ENCODE measurements at regions not wholly inside any gene's neighbourhood (a gene's known extent, or its start where the extent isn't known, plus 50 kb on each side); places are given as distances from the start of the nearest gene placed in this dataset.

DNA sequence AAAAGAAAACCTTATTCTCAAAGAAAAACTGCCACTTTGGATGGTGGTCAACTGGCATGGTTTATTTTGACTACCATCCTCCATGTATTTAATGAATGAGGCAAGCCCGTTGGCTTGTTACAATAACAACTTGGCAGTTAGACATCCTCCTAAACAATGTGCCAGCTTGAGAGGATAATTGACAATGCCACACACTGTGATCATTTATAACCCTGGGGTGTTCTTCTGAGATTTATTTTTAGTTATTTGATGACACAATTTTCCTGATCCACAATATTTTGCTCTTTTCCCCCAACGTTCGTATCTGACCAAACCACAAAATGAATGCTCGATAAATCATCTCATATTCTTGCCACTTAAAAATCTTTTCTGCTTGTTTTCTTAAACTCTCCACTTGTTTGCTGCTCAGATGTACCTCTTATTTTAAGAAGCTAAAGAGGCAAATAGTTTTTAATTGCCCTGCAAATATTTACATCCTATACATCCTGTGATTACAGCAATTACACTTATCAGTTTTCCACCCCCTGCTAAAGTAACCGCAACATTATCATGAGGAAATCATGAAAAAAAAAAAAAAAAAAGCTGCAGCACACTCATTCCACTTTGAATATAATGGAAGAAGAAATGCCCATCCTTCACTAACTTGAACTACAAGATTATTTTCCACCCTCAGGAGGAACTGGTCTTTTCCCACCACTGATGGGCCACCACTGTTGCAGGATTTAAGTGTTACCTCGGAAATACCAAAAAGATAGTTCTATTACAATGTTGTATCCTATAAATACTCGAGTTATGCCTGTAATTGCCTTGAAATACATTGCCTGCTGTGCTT is 119.9 kb downstream of the MBL2 start:
- no peak for DNase-seq (ENCODE audit: unreplicated experiment)
- Mint-ChIP-seq H3K9me3 (ENCODE audit: unreplicated experiment) (no peaks in the 10 kb centered on the region), H3K4me1 (ENCODE audit: insufficient read depth, unreplicated experiment) (peaks cover 10% of the 10 kb centered on the region), H3K27ac (ENCODE audit: low read depth, unreplicated experiment) (no peak overlapping the region), H3K27me3 (ENCODE audit: insufficient read depth, unreplicated experiment) (no peaks in the 10 kb centered on the region), H3K36me3 (ENCODE audit: insufficient read depth, unreplicated experiment) (no peaks in the 10 kb centered on the region), H3K4me3 (ENCODE audit: unreplicated experiment) (no peak overlapping the region)
- intact Hi-C loops (cut with micrococcal nuclease), result no loop called here
- no TSS peak for BruUV-seq (replicated peaks)
- ChIA-PET CTCF (interaction anchor here (0.7 to 3.0 kb wide), 2 partner anchors 8 to 14 kb away, joined by 3 to 23 read pairs; no protein-coding TSS in a partner anchor), POLR2A (no interaction called here)
- TF ChIP-seq, protein P1, sequence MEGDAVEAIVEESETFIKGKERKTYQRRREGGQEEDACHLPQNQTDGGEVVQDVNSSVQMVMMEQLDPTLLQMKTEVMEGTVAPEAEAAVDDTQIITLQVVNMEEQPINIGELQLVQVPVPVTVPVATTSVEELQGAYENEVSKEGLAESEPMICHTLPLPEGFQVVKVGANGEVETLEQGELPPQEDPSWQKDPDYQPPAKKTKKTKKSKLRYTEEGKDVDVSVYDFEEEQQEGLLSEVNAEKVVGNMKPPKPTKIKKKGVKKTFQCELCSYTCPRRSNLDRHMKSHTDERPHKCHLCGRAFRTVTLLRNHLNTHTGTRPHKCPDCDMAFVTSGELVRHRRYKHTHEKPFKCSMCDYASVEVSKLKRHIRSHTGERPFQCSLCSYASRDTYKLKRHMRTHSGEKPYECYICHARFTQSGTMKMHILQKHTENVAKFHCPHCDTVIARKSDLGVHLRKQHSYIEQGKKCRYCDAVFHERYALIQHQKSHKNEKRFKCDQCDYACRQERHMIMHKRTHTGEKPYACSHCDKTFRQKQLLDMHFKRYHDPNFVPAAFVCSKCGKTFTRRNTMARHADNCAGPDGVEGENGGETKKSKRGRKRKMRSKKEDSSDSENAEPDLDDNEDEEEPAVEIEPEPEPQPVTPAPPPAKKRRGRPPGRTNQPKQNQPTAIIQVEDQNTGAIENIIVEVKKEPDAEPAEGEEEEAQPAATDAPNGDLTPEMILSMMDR (IDR thresholded peaks at IDR 0.05; ENCODE audit: unreplicated experiment), result no peak

DNA sequence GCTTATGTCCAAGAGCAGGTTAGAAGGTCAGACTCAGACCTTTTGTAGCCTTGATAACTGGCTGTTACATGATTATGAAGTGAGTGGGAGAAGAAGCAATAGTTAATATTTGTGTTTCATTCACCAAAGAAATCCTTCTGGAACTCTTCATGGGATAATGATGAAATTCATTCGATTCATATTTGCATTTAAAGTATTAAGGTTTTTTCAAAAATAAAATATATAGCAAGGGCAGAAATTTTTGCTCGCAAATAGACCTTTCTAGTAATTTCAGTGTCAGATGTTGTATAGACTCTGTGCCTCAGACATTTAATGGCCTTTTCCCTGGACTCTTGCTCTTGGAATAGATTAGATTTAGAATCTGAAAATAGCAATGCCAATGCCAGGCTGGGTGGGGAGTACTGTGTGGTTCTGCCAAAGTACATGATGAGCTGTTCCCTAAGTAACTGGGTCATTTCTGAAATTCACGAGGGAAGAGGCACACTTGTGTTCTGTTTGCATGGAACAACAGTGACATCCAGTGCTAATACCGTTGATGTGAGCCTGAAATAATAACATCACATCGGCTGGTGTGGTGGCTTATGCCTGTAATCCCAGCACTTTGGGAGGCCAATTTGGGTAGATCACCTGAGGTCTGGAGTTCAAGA is 119.2 kb downstream of the MBL2 start:
- TF ChIP-seq, protein P1 (IDR thresholded peaks at IDR 0.05; ENCODE audit: unreplicated experiment), result no peak
- H3K27me3 Mint-ChIP-seq (ENCODE audit: insufficient read depth, unreplicated experiment), result no peaks in the 10 kb centered on the region
- no peaks in the 10 kb centered on the region for H3K36me3 Mint-ChIP-seq (ENCODE audit: insufficient read depth, unreplicated experiment)
- no peaks in the 10 kb centered on the region for H3K9me3 Mint-ChIP-seq (ENCODE audit: unreplicated experiment)
- POLR2A ChIA-PET, result no interaction called here
- no peak for DNase-seq (ENCODE audit: unreplicated experiment)
- H3K27ac Mint-ChIP-seq (ENCODE audit: low read depth, unreplicated experiment), result no peak overlapping the region
- no TSS peak for BruUV-seq (replicated peaks)
- peaks cover 10% of the 10 kb centered on the region for H3K4me1 Mint-ChIP-seq (ENCODE audit: insufficient read depth, unreplicated experiment)
- intact Hi-C loops (cut with micrococcal nuclease), result no loop called here
- CTCF ChIA-PET, result interaction anchor here (0.7 to 3.0 kb wide), 2 partner anchors 9 to 15 kb away, joined by 3 to 23 read pairs; no protein-coding TSS in a partner anchor
- no peak overlapping the region for H3K4me3 Mint-ChIP-seq (ENCODE audit: unreplicated experiment)

DNA sequence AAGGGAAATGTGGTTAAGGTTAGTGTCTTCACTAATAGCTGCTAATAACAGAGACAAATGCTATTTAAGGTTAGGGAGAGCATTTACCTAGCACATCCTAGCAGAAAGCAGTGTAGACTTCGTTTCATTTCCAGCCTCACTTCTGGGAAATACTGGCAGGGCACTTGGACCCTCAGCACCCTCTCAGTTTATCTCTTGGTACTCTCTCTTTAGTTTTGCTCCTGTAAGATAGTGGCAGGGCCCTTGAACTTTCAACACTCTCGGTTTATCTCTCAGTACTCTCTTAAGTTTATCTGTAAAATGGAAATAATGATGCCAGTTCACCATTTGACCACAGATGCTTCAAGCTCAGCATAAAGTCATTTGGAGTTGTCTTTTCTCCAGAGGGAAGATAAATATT is 118.4 kb downstream of the MBL2 start:
- intact Hi-C loops (cut with micrococcal nuclease), result no loop called here
- Mint-ChIP-seq H3K36me3 (ENCODE audit: insufficient read depth, unreplicated experiment) (no peaks in the 10 kb centered on the region), H3K4me1 (ENCODE audit: insufficient read depth, unreplicated experiment) (peaks cover 10% of the 10 kb centered on the region), H3K27ac (ENCODE audit: low read depth, unreplicated experiment) (no peak overlapping the region), H3K9me3 (ENCODE audit: unreplicated experiment) (no peaks in the 10 kb centered on the region), H3K27me3 (ENCODE audit: insufficient read depth, unreplicated experiment) (no peaks in the 10 kb centered on the region), H3K4me3 (ENCODE audit: unreplicated experiment) (no peak overlapping the region)
- no peak for DNase-seq (ENCODE audit: unreplicated experiment)
- POLR2A ChIA-PET, result no interaction called here
- TF ChIP-seq, protein P1 (IDR thresholded peaks at IDR 0.05; ENCODE audit: unreplicated experiment), result no peak
- CTCF ChIA-PET, result interaction anchor here (0.6 to 3.0 kb wide), 3 partner anchors 10 to 86 kb away, joined by 3 to 23 read pairs (median 4); no protein-coding TSS in a partner anchor
- no TSS peak for BruUV-seq (replicated peaks)

DNA sequence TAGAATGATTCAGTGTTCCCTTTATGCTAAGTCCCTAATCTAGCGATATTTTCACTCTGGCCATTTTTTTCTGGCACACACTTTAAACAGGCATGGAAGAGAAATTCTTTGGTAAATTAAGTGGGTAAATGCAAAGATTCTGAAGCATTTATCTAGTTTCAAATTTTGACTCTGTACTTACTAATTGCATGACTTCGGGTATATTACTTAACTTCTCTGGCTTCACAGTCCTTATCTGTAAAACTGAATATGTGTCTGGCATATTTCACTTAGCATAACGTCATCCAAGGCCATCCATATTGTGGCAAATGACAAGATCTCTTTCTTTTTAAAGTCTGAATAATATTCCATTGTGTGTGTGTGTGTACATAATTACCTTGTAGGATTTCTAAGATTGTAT is 114.5 kb downstream of the MBL2 start:
- POLR2A ChIA-PET, result interaction anchor here (0.6 kb wide), 1 partner anchor 1380 kb away, joined by 3 read pairs; no protein-coding TSS in a partner anchor
- no peak for DNase-seq (ENCODE audit: unreplicated experiment)
- Mint-ChIP-seq H3K4me3 (ENCODE audit: unreplicated experiment) (no peak overlapping the region), H3K27ac (ENCODE audit: low read depth, unreplicated experiment) (no peak overlapping the region), H3K9me3 (ENCODE audit: unreplicated experiment) (no peaks in the 10 kb centered on the region), H3K4me1 (ENCODE audit: insufficient read depth, unreplicated experiment) (no peaks in the 10 kb centered on the region), H3K27me3 (ENCODE audit: insufficient read depth, unreplicated experiment) (no peaks in the 10 kb centered on the region), H3K36me3 (ENCODE audit: insufficient read depth, unreplicated experiment) (no peaks in the 10 kb centered on the region)
- no TSS peak for BruUV-seq (replicated peaks)
- intact Hi-C loops (cut with micrococcal nuclease), result no loop called here
- TF ChIP-seq, protein P1 (IDR thresholded peaks at IDR 0.05; ENCODE audit: unreplicated experiment), result no peak
- CTCF ChIA-PET, result no interaction called here

All from MCF 10A (cell line).